GM18508 (cell line): ENCODE measurements at regions not wholly inside any gene's neighbourhood (a gene's known extent, or its start where the extent isn't known, plus 50 kb on each side); places are given as distances from the start of the nearest gene placed in this dataset.
"Not testable (repeated sequence)": the region's sequence is repeated elsewhere in the genome, so short reads cannot be mapped to it uniquely, and the experiment has no call there.

Source experiments
- ATAC-seq: cut with Tn5 transposase; IDR thresholded peaks from one replicate; pipeline ENCODE4 v1.9.1; 2021; ENCODE audit warnings: moderate number of reproducible peaks; ENCODE audit not compliant: insufficient read depth, unreplicated experiment

DNA sequence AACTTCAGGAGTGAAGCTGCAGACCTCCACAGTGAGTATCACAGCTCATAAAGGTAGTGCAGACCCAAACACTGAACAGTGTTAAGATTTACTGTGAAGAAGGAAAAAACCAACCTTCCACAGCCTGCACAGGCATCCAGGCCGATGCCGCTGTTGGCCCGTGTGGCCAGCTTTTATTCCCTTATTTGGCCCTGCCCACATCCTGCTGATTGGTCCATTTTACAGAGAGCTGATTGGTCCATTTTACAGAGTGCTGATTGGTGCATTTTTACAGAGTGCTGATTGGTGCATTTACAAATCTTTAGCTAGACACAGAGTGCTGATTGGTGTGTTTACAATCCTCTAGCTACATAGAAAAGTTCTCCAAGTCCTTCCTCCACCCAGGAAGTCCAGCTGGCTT, 49.9 kb upstream of the CHD2 start:
- ATAC-seq, result not testable (repeated sequence)
